Esophagus muscularis mucosa (tissue), 4 donors: ENCODE measurements at regions not wholly inside any gene's neighbourhood (a gene's known extent, or its start where the extent isn't known, plus 50 kb on each side); places are given as distances from the start of the nearest gene placed in this dataset.

Experiments used
- DNase-seq: peaks from one replicate; pipeline ENCODE4 v3.0.0-alpha.2; 2017; ENCODE audit errors: extremely low spot score
- H3K27ac ChIP-seq, 4 donors: fragments of 200-600 bp; sonication (generic); replicated peaks in 1 of 4; 1 replicate in 3 of 4; 2 replicates in 1 of 4; pipeline ENCODE4 v1.5.1; 2016 to 2019; ENCODE audit warnings: mild to moderate bottlenecking in 1 of 4
- H3K27me3 ChIP-seq, 4 donors: fragments of 200-600 bp; sonication (generic); one replicate each; pipeline versions ENCODE4 v1.5.1 to v1.6.0; 2016 to 2019
- H3K36me3 ChIP-seq, 4 donors: fragments of 200-600 bp; sonication (generic); one replicate each; pipeline ENCODE4 v1.5.1; 2016 to 2019
- H3K4me1 ChIP-seq, 4 donors: fragments of 200-600 bp; sonication (generic); one replicate each; pipeline ENCODE4 v1.5.1; 2016 to 2019
- H3K4me3 ChIP-seq, 4 donors: fragments of 200-600 bp; sonication (generic); 1 replicate in 2 of 4; 2 replicates in 2 of 4; pipeline ENCODE4 v1.5.1; 2016 to 2019; ENCODE audit warnings: mild to moderate bottlenecking in 4 of 4, moderate library complexity in 1 of 4
- H3K9me3 ChIP-seq, 4 donors: fragments of 200-600 bp; sonication (generic); 1 replicate in 3 of 4; 2 replicates in 1 of 4; pipeline ENCODE4 v1.5.1; 2016 to 2019
- CTCF ChIP-seq, 3 experiments: fragments of 200-600 bp in 2 of 3; fragments of 450-650 bp in 1 of 3; sonication (generic) in 2 of 3; IDR thresholded peaks; one replicate each; pipeline ENCODE4 v1.5.1; 2017 to 2019; ENCODE audit warnings: antibody characterized with exemption in 3 of 3, mild to moderate bottlenecking in 2 of 3, moderate library complexity in 1 of 3
- EP300 ChIP-seq: sonication (generic); formaldehyde crosslinking; IDR thresholded peaks from one replicate; pipeline ENCODE4 v1.6.1; 2017; ENCODE audit warnings: antibody characterized with exemption
- POLR2A ChIP-seq: fragments of 450-650 bp; IDR thresholded peaks from one replicate; pipeline ENCODE4 v1.6.1; 2017; ENCODE audit warnings: antibody characterized with exemption, moderate library complexity, mild to moderate bottlenecking, low read depth
- POLR2AphosphoS5 ChIP-seq, 2 donors: sonication (generic); formaldehyde crosslinking; IDR thresholded peaks; one replicate each; pipeline ENCODE4 v1.6.1; 2017; ENCODE audit warnings: antibody characterized with exemption in 2 of 2
- WGBS: methylation state at CpG from one replicate; pipeline ENCODE4 v1.1.5; 2018; 5-methylcytosine and 5-hydroxymethylcytosine counted together
- intact Hi-C: fragments of 100-400 bp; cut with DNase I; formaldehyde crosslinking; loops from one replicate; pipeline ENCODE4 v1.15.1; 2023

- TF ChIP-seq CTCF (IDR thresholded peaks at IDR 0.05) (no peak), POLR2A (no peak)
Observed at GRCh38 chr5:161051920-161052500, 200.0 kb upstream of the ATP10B start.

GRCh38 chr5:161047024-161047423 is 195.0 kb upstream of the ATP10B start:
- 69% methylated on average over 4 of the region's 4 CpGs for WGBS
- no peak for TF ChIP-seq POLR2A
- no peak for TF ChIP-seq POLR2AphosphoS5 (IDR thresholded peaks at IDR 0.05)
- TF ChIP-seq EP300, result no peak
- TF ChIP-seq CTCF (IDR thresholded peaks at IDR 0.05), result no peak
- H3K4me1 ChIP-seq, result no peaks in the 10 kb centered on the region
- intact Hi-C loops, result no loop called here
- no peaks in the 10 kb centered on the region for H3K36me3 ChIP-seq
- no peak for DNase-seq
- H3K27me3 ChIP-seq, result no peaks in the 10 kb centered on the region
- H3K4me3 ChIP-seq, result no peak overlapping the region
- H3K9me3 ChIP-seq, result no peaks in the 10 kb centered on the region
- no peak overlapping the region for H3K27ac ChIP-seq

More at GRCh38 chr5:161051920-161052500, 200.0 kb upstream of the ATP10B start:
- no peak overlapping the region for H3K27ac ChIP-seq
- no peak for DNase-seq
- no peaks in the 10 kb centered on the region for H3K9me3 ChIP-seq
- intact Hi-C loops, result no loop called here
- H3K36me3 ChIP-seq, result no peaks in the 10 kb centered on the region
- no peaks in the 10 kb centered on the region for H3K4me1 ChIP-seq
- WGBS, result 83% methylated on average over 4 of the region's 4 CpGs
- no peak overlapping the region for H3K4me3 ChIP-seq
- no peaks in the 10 kb centered on the region for H3K27me3 ChIP-seq

- no peaks in the 10 kb centered on the region for H3K4me1 ChIP-seq
- no peaks in the 10 kb centered on the region for H3K36me3 ChIP-seq
- TF ChIP-seq CTCF (IDR thresholded peaks at IDR 0.05), result no peak
- no peak for TF ChIP-seq POLR2AphosphoS5 (IDR thresholded peaks at IDR 0.05)
- TF ChIP-seq POLR2A, result no peak
- no peaks in the 10 kb centered on the region for H3K9me3 ChIP-seq
- intact Hi-C loops, result no loop called here
- WGBS, result 83% methylated on average over 3 of the region's 3 CpGs
- H3K27ac ChIP-seq, result no peak overlapping the region
- no peak for DNase-seq
- no peak overlapping the region for H3K4me3 ChIP-seq
- H3K27me3 ChIP-seq, result no peaks in the 10 kb centered on the region
Observed at GRCh38 chr5:161042862-161043261, 190.9 kb upstream of the ATP10B start.

GRCh38 chr5:161042443-161042842 is 190.4 kb upstream of the ATP10B start:
- WGBS, result 58% methylated on average over 1 of the region's 1 CpG

More at GRCh38 chr5:161042443-161042842, 190.4 kb upstream of the ATP10B start:
- intact Hi-C loops, result no loop called here
- no peak for DNase-seq
- H3K27me3 ChIP-seq, result no peaks in the 10 kb centered on the region
- TF ChIP-seq POLR2A, result no peak
- TF ChIP-seq EP300, result no peak
- no peak for TF ChIP-seq CTCF (IDR thresholded peaks at IDR 0.05)
- no peak for TF ChIP-seq POLR2AphosphoS5 (IDR thresholded peaks at IDR 0.05)
- H3K4me1 ChIP-seq, result no peaks in the 10 kb centered on the region
- no peaks in the 10 kb centered on the region for H3K36me3 ChIP-seq
- H3K27ac ChIP-seq, result no peak overlapping the region
- H3K9me3 ChIP-seq, result no peaks in the 10 kb centered on the region
- H3K4me3 ChIP-seq, result no peak overlapping the region
